ENCODE measurements at regions not wholly inside any gene's neighbourhood (a gene's known extent, or its start where the extent isn't known, plus 50 kb on each side); places are given as distances from the start of the nearest gene placed in this dataset.

DNA sequence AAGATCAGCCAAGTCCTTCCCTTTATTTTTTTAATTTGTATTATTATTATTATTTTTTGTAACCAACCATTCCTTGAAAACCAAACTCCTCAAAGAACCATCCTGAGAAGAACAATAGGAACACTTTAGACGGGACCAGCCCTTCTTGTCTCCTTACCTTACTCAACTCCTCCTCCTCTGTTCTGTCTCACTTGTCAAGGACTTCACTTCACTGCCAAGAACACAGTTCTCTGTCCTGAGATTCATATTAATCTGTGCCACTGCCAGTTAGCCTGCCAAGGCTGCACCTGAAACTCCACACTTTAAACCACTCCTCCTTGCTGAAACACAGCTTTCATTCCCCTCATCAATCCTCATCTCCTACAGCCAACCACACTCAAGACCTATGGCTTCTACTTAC is 73.8 kb upstream of the ATP1A1 start:
- no peak overlapping the region for H3K4me2 ChIP-seq (ENCODE audit: insufficient read depth, insufficient read length, low read length)
- no peaks in the 10 kb centered on the region for H3K27me3 ChIP-seq (ENCODE audit: insufficient read depth, low read length)
- no peak overlapping the region for H3K27ac Mint-ChIP-seq
- no peak overlapping the region for H3K4ac ChIP-seq (ENCODE audit: low read depth, low read length)
- no peaks in the 10 kb centered on the region for H3K4me1 ChIP-seq (ENCODE audit: insufficient read depth, low read length)
- H3K14ac ChIP-seq (ENCODE audit: insufficient read depth, low read length): no peak overlapping the region
- H3K4me3 Mint-ChIP-seq: no peak overlapping the region
- H4K91ac ChIP-seq (ENCODE audit: insufficient read length, low read depth, low read length): no peak overlapping the region
- H3K9ac ChIP-seq (ENCODE audit: extremely low read depth, insufficient read length, low read length): no peak overlapping the region
- no peaks in the 10 kb centered on the region for H3K4me1 Mint-ChIP-seq
- H4K5ac ChIP-seq (ENCODE audit: insufficient read length, low read depth, low read length): no peak overlapping the region
- no peak overlapping the region for H3K18ac ChIP-seq (ENCODE audit: insufficient read length, low read depth, low read length)
- no peak for DNase-seq
- H2BK120ac ChIP-seq (ENCODE audit: low read depth, low read length, poor library complexity, severe bottlenecking): no peak overlapping the region
- H4K8ac ChIP-seq (replicated peaks; ENCODE audit: insufficient read length, low read depth, low read length): no peak overlapping the region
- no peak overlapping the region for H3K56ac ChIP-seq (ENCODE audit: insufficient read length, low read depth, low read length)
- peaks cover 18 to 22% of the 10 kb centered on the region in 2 experiments for H3K9me3 Mint-ChIP-seq
- H3K36me3 Mint-ChIP-seq (ENCODE audit: insufficient read depth in 1 of 3, low read depth in 3 of 3): peaks cover 0 to 13% (median 8%) of the 10 kb centered on the region in 3 experiments; a peak in 4 of 7 replicates
- no peak overlapping the region for H2AFZ ChIP-seq (ENCODE audit: low read length)
- H3T11ph ChIP-seq (ENCODE audit: low read length): no peak overlapping the region
- H3K23me2 ChIP-seq (ENCODE audit: insufficient read length, low read depth, low read length, poor library complexity, severe bottlenecking): no peaks in the 10 kb centered on the region
- H2BK20ac ChIP-seq (ENCODE audit: low read depth, low read length, poor library complexity, severe bottlenecking): no peak overlapping the region
- H3K27me3 Mint-ChIP-seq (ENCODE audit: low read depth): no peaks in the 10 kb centered on the region; the same call in 1 of the 2 replicates
- peaks cover 8% of the 10 kb centered on the region for H3K9me3 ChIP-seq (ENCODE audit: control insufficient read depth, low read depth, low read length)
- no peak overlapping the region for H3K27ac ChIP-seq (ENCODE audit: insufficient read length, low read depth, low read length)
- H2AK5ac ChIP-seq (ENCODE audit: insufficient read length, low read length): no peak overlapping the region
- no peak overlapping the region for H2BK12ac ChIP-seq (ENCODE audit: insufficient read length, low read depth, low read length)
- H3K79me2 ChIP-seq (ENCODE audit: insufficient read depth, low read length): no peaks in the 10 kb centered on the region
- no peak overlapping the region for H3K23ac ChIP-seq (ENCODE audit: insufficient read length, low read depth, low read length)
- TF ChIP-seq, protein P1, sequence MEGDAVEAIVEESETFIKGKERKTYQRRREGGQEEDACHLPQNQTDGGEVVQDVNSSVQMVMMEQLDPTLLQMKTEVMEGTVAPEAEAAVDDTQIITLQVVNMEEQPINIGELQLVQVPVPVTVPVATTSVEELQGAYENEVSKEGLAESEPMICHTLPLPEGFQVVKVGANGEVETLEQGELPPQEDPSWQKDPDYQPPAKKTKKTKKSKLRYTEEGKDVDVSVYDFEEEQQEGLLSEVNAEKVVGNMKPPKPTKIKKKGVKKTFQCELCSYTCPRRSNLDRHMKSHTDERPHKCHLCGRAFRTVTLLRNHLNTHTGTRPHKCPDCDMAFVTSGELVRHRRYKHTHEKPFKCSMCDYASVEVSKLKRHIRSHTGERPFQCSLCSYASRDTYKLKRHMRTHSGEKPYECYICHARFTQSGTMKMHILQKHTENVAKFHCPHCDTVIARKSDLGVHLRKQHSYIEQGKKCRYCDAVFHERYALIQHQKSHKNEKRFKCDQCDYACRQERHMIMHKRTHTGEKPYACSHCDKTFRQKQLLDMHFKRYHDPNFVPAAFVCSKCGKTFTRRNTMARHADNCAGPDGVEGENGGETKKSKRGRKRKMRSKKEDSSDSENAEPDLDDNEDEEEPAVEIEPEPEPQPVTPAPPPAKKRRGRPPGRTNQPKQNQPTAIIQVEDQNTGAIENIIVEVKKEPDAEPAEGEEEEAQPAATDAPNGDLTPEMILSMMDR (conservative IDR thresholded peaks at IDR 0.05): no peak
- no peak overlapping the region for H2BK5ac ChIP-seq (ENCODE audit: insufficient read length, low read length)
- no peaks in the 10 kb centered on the region for H4K20me1 ChIP-seq (ENCODE audit: control insufficient read depth, insufficient read depth, insufficient read length)
- H3K79me1 ChIP-seq (ENCODE audit: insufficient read depth, low read depth, low read length, poor library complexity, severe bottlenecking): no peaks in the 10 kb centered on the region
- no peak overlapping the region for H2BK15ac ChIP-seq (ENCODE audit: low read depth, low read length)
- no CpG with 5 or more reads among the region's 1 CpG for WGBS (ENCODE audit: extremely low coverage, insufficient read length, low lambda C conversion rate)
